ENCODE measurements at regions not wholly inside any gene's neighbourhood (a gene's known extent, or its start where the extent isn't known, plus 50 kb on each side); places are given as distances from the start of the nearest gene placed in this dataset.
A peak's percentile ranks its signal among the peaks of the same experiment; 100 is the strongest.
"Not testable (repeated sequence)": the region's sequence is repeated elsewhere in the genome, so short reads cannot be mapped to it uniquely, and the experiment has no call there.

DNA sequence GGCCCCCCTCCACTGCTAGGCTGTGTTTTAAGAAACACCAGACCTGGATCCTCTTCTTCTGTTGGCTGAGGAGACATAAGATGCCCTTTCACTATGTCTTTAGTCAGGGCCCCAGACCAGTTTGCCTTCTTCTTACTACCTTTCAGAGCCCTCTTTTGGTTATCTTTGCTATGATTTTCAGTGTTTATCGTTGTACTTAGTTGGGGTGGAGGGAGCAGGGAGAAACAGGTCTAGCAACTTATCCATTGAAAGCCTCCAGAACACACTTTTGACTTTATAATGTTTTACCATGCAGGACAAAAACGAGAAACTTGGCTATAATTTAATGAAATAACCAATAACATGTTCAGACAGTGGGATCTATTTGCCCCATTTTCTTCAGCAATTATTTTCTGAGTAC lies 525.2 kb downstream of the TNS3 start:
- TF ChIP-seq, protein P1, sequence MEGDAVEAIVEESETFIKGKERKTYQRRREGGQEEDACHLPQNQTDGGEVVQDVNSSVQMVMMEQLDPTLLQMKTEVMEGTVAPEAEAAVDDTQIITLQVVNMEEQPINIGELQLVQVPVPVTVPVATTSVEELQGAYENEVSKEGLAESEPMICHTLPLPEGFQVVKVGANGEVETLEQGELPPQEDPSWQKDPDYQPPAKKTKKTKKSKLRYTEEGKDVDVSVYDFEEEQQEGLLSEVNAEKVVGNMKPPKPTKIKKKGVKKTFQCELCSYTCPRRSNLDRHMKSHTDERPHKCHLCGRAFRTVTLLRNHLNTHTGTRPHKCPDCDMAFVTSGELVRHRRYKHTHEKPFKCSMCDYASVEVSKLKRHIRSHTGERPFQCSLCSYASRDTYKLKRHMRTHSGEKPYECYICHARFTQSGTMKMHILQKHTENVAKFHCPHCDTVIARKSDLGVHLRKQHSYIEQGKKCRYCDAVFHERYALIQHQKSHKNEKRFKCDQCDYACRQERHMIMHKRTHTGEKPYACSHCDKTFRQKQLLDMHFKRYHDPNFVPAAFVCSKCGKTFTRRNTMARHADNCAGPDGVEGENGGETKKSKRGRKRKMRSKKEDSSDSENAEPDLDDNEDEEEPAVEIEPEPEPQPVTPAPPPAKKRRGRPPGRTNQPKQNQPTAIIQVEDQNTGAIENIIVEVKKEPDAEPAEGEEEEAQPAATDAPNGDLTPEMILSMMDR (IDR thresholded peaks at IDR 0.05) = no peak
- TF ChIP-seq EP300 (IDR thresholded peaks at IDR 0.05) (no peak), POLR2A (IDR thresholded peaks at IDR 0.05) (no peak)
- Histone ChIP-seq H3K4me1 (no peaks in the 10 kb centered on the region), H3K27me3 (peaks cover 0 to 10% of the 10 kb centered on the region in 2 donors), H3K27ac (no peak overlapping the region), H3K4me3 (no peak overlapping the region), H3K36me3 (no peaks in the 10 kb centered on the region), H3K9me3 (peaks cover 0 to 8% (median 0%) of the 10 kb centered on the region in 4 donors)
- no peak for DNase-seq (ENCODE audit: low spot score in 2 of 2)
- WGBS, 2 donors = 79 to 85% methylated on average over 2 of the region's 2 CpGs

DNA sequence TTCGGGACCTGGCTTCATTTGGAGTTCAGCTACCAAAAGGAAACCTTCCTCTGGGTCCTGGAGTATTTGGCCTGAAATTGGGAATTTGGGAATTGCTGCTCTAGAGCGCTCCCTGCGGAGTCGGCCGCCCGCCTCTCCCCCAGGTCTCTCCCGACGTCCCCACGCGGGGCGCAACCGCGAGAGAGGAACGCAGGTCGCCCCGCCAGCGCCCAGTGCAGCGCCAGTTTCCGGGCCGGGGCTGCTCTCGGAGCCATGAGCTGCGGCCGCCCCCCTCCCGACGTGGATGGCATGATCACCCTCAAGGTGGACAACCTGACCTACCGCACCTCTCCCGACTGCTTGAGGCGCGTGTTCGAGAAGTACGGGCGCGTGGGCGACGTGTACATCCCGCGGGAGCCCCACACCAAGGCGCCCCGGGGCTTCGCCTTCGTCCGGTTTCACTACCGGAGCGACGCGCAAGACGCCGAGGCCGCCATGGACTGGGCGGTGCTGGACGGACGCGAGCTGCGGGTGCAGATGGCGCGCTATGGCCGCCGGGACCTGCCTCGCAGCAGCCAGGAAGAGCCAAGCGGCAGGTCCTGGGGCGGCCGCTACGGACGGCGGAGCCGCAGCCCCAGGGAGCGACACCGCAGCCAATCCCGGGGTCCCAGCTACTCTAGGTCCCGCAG lies 529.2 kb downstream of the TNS3 start:
- not testable (repeated sequence) for H3K27ac ChIP-seq; H3K36me3 ChIP-seq; H3K9me3 ChIP-seq; H3K4me1 ChIP-seq; DNase-seq (ENCODE audit: low spot score in 2 of 2)
- peak overlapping the region in 3 of 4 donors; percentile 12 to 40 (median 30) for H3K4me3 ChIP-seq
- peaks cover 0 to 10% of the 10 kb centered on the region in 2 donors for H3K27me3 ChIP-seq
- WGBS, 2 donors = 36 to 39% methylated on average over 55 to 69 of the region's 70 CpGs

DNA sequence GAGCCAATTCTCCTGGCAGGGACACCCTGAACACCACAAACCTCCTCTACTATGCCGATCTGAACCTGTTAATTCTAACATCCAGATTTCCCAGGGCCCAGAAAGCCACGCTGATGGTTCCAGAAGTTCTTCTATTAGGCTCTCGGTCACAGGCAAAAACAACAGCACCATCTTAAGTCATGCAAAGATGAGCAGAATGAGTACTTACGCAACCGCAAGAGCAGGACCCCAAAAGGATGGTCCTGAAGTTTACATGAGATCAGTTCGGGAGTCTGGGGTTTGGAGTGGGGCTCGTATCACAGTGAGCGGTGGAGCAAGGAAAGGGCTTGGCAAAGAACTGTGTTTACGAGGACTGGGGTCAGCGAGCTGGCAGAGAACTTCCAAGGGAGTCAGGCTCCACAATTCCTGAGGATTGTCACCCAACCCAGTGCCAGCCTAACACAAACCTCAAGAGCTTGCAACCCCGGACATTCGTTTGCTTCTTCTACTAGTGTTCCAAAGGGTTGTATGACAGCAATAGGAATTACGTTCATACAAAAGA lies 532.6 kb downstream of the TNS3 start:
- no peak overlapping the region for H3K4me3 ChIP-seq
- H3K4me1 ChIP-seq = peaks cover 0 to 33% (median 8%) of the 10 kb centered on the region in 4 donors
- H3K9me3 ChIP-seq = peaks cover 0 to 8% (median 0%) of the 10 kb centered on the region in 4 donors
- no peak overlapping the region for H3K27ac ChIP-seq
- peaks cover 0 to 10% of the 10 kb centered on the region in 2 donors for H3K27me3 ChIP-seq
- no peaks in the 10 kb centered on the region for H3K36me3 ChIP-seq
- no peak for DNase-seq (ENCODE audit: low spot score in 2 of 2)
- TF ChIP-seq, protein P1 (IDR thresholded peaks at IDR 0.05) = no peak
- no peak for TF ChIP-seq EP300 (IDR thresholded peaks at IDR 0.05)
- no peak for TF ChIP-seq POLR2A (IDR thresholded peaks at IDR 0.05)
- 88 to 95% methylated on average over 13 of the region's 13 CpGs for WGBS, 2 donors

DNA sequence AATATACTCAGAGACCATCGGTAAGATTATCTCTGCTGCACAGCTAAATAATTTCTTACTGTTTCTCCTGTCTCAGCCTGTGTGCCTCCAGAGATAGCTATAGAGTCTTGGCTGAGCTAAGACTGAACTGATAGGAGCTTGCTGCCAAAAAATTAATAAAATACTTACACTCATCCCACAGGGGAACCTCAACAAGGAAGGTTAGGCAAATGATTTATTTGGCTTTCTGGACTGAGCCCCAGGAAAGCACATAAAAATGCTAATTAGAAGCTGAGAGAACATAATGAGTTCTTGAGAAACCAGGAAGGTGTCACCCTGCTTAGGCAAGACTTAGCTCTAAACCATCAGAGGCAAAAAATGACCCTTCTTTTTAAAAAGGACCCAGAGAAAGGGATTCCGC lies 534.5 kb downstream of the TNS3 start:
- H3K27ac ChIP-seq = no peak overlapping the region
- 70 to 80% methylated on average over 2 of the region's 2 CpGs for WGBS, 2 donors
- TF ChIP-seq POLR2A (IDR thresholded peaks at IDR 0.05) (no peak), EP300 (IDR thresholded peaks at IDR 0.05) (no peak)
- TF ChIP-seq, protein P1 (IDR thresholded peaks at IDR 0.05) = no peak
- DNase-seq (ENCODE audit: low spot score in 2 of 2) = no peak
- H3K4me1 ChIP-seq = peaks cover 0 to 33% (median 8%) of the 10 kb centered on the region in 4 donors
- H3K9me3 ChIP-seq = no peaks in the 10 kb centered on the region
- peaks cover 0 to 1% of the 10 kb centered on the region in 2 donors for H3K27me3 ChIP-seq
- H3K36me3 ChIP-seq = no peaks in the 10 kb centered on the region
- no peak overlapping the region for H3K4me3 ChIP-seq

DNA sequence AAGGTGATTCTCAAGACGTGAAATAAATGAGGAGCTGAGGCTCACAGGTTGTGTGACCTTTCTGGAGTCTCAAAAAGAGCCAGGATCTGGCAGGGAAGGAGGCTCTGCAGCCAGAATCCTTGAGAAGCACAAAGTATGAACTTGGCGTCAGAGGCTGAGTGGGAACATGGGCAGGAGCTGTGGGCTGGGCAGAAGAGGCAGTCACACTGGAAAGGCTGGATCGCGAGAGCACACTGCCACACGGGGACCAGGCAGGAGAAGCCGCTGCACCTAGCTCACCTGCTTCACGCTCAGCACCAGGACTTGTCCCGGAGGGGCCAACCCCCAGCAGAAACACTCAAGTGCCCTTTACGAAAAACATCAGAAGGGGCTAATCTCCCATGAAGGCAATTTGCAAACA lies 535.0 kb downstream of the TNS3 start:
- no peaks in the 10 kb centered on the region for H3K36me3 ChIP-seq
- WGBS, 2 donors = 74 to 86% methylated on average over 9 of the region's 9 CpGs
- H3K4me1 ChIP-seq = peaks cover 0 to 33% (median 8%) of the 10 kb centered on the region in 4 donors
- no peak for DNase-seq (ENCODE audit: low spot score in 2 of 2)
- H3K27ac ChIP-seq = no peak overlapping the region
- no peaks in the 10 kb centered on the region for H3K27me3 ChIP-seq
- H3K4me3 ChIP-seq = no peak overlapping the region
- no peaks in the 10 kb centered on the region for H3K9me3 ChIP-seq
- TF ChIP-seq, protein P1 (IDR thresholded peaks at IDR 0.05) = no peak
- TF ChIP-seq POLR2A (IDR thresholded peaks at IDR 0.05) (no peak), EP300 (IDR thresholded peaks at IDR 0.05) (no peak)
